Thoracic aorta (tissue), 2 donors: ENCODE measurements at regions not wholly inside any gene's neighbourhood (a gene's known extent, or its start where the extent isn't known, plus 50 kb on each side); places are given as distances from the start of the nearest gene placed in this dataset.
A peak's percentile ranks its signal among the peaks of the same experiment; 100 is the strongest.

Source experiments
- ATAC-seq: fragments of 150-250 bp; one replicate; pipeline ENCODE4 v1.8.0; 2017; ENCODE audit warnings: low read depth; ENCODE audit not compliant: insufficient number of reproducible peaks, low FRiP score
- DNase-seq: peaks from one replicate; pipeline ENCODE4 v3.0.0-alpha.2; 2020; ENCODE audit warnings: low spot score
- H3K27ac ChIP-seq, 2 donors: fragments of 200-600 bp; sonication (generic); 1 replicate in 1 of 2; 2 replicates in 1 of 2; pipeline ENCODE4 v1.5.1; 2016; ENCODE audit warnings: mild to moderate bottlenecking in 2 of 2, moderate library complexity in 2 of 2
- H3K27me3 ChIP-seq: fragments of 200-600 bp; sonication (generic); replicated peaks from 2 replicates; pipeline ENCODE4 v1.6.0; 2016; ENCODE audit warnings: mild to moderate bottlenecking; ENCODE audit not compliant: insufficient read depth
- H3K36me3 ChIP-seq: fragments of 200-600 bp; sonication (generic); one replicate; pipeline ENCODE4 v1.5.1; 2016
- H3K4me1 ChIP-seq, 2 donors: fragments of 200-600 bp; sonication (generic); 1 replicate in 1 of 2; 2 replicates in 1 of 2; pipeline versions ENCODE4 v1.5.1 to v1.6.0; 2016; ENCODE audit warnings: low read depth in 2 of 2, mild to moderate bottlenecking in 1 of 2; ENCODE audit not compliant: control insufficient read depth in 1 of 2
- H3K4me3 ChIP-seq: fragments of 200-600 bp; sonication (generic); 2 replicates; pipeline ENCODE4 v1.5.1; 2016; ENCODE audit warnings: mild to moderate bottlenecking
- H3K9me3 ChIP-seq: fragments of 200-600 bp; sonication (generic); 2 replicates; pipeline ENCODE4 v1.5.1; 2016
- CTCF ChIP-seq: fragments of 200-600 bp; sonication (generic); IDR thresholded peaks from one replicate; pipeline ENCODE4 v1.5.1; 2019; ENCODE audit warnings: antibody characterized with exemption

- ATAC-seq, result no peak
- no peak for DNase-seq
- no peaks in the 10 kb centered on the region for H3K36me3 ChIP-seq
- H3K27ac ChIP-seq, result no peak overlapping the region
- H3K4me3 ChIP-seq, result no peak overlapping the region
- no peaks in the 10 kb centered on the region for H3K27me3 ChIP-seq
- no peaks in the 10 kb centered on the region for H3K9me3 ChIP-seq
- H3K4me1 ChIP-seq, result no peaks in the 10 kb centered on the region
- TF ChIP-seq CTCF, result no peak
These were observed 677.7 kb upstream of the NECTIN3 start for GRCh38 chr3:110393941-110394340.

- H3K36me3 ChIP-seq, result no peaks in the 10 kb centered on the region
- H3K4me1 ChIP-seq, result no peaks in the 10 kb centered on the region
- H3K4me3 ChIP-seq, result no peak overlapping the region
- no peaks in the 10 kb centered on the region for H3K27me3 ChIP-seq
- DNase-seq (no peak), ATAC-seq (no peak)
- TF ChIP-seq CTCF, result no peak
- peaks cover 7% of the 10 kb centered on the region for H3K9me3 ChIP-seq
- no peak overlapping the region for H3K27ac ChIP-seq
These were observed 674.5 kb upstream of the NECTIN3 start for GRCh38 chr3:110397115-110397514.

- Histone ChIP-seq H3K36me3 (no peaks in the 10 kb centered on the region), H3K27me3 (no peaks in the 10 kb centered on the region), H3K4me3 (no peak overlapping the region), H3K9me3 (peaks cover 7% of the 10 kb centered on the region), H3K27ac (no peak overlapping the region), H3K4me1 (no peaks in the 10 kb centered on the region)
- TF ChIP-seq CTCF, result no peak
- DNase-seq, result no peak
- ATAC-seq, result no peak
These were observed 671.3 kb upstream of the NECTIN3 start for GRCh38 chr3:110400315-110400714.

GRCh38 chr3:110405830-110406585 lies 665.6 kb upstream of the NECTIN3 start:
- Histone ChIP-seq H3K27ac (no peak overlapping the region), H3K4me1 (no peaks in the 10 kb centered on the region), H3K36me3 (no peaks in the 10 kb centered on the region), H3K27me3 (no peaks in the 10 kb centered on the region), H3K9me3 (no peaks in the 10 kb centered on the region), H3K4me3 (no peak overlapping the region)
- no peak for TF ChIP-seq CTCF
- ATAC-seq (no peak), DNase-seq (no peak)

GRCh38 chr3:110413266-110413665 lies 658.4 kb upstream of the NECTIN3 start:
- Histone ChIP-seq H3K4me3 (no peak overlapping the region), H3K36me3 (no peaks in the 10 kb centered on the region), H3K4me1 (peaks cover 13 to 19% of the 10 kb centered on the region in 2 donors), H3K27me3 (no peaks in the 10 kb centered on the region), H3K9me3 (no peaks in the 10 kb centered on the region), H3K27ac (peak overlapping the region in 1 of 2 donors; percentile 85)
- DNase-seq (no peak), ATAC-seq (no peak)
- TF ChIP-seq CTCF, result no peak
